T-helper 1 cell treated with Interleukin-12 subunit alpha and Interleukin-12 subunit beta and Interleukin-4 antibody, amounts not matched to agents 30 μg/mL and 1 μg/mL, for 36 hours (primary cell): ENCODE measurements at regions not wholly inside any gene's neighbourhood (a gene's known extent, or its start where the extent isn't known, plus 50 kb on each side); places are given as distances from the start of the nearest gene placed in this dataset.
"Not testable (repeated sequence)": the region's sequence is repeated elsewhere in the genome, so short reads cannot be mapped to it uniquely, and the experiment has no call there.

Experiments used
- H3K27ac Mint-ChIP-seq: one replicate; pipeline ENCODE4 v1.8.0; 2021; ENCODE audit warnings: mild to moderate bottlenecking, mixed read lengths
- H3K27me3 Mint-ChIP-seq: one replicate; pipeline ENCODE4 v1.8.0; 2021; ENCODE audit warnings: low read depth, mixed read lengths
- H3K36me3 Mint-ChIP-seq: one replicate; pipeline ENCODE4 v1.8.0; 2021; ENCODE audit warnings: low read depth, mixed read lengths
- H3K4me1 Mint-ChIP-seq: one replicate; pipeline ENCODE4 v1.8.0; 2021; ENCODE audit warnings: low read depth, mixed read lengths
- H3K4me3 Mint-ChIP-seq: one replicate; pipeline ENCODE4 v1.8.0; 2021; ENCODE audit warnings: mild to moderate bottlenecking, moderate library complexity, mixed read lengths
- H3K9me3 Mint-ChIP-seq: one replicate; pipeline ENCODE4 v1.8.0; 2021; ENCODE audit warnings: mixed read lengths

- Mint-ChIP-seq H3K36me3 (peaks cover 17% of the 10 kb centered on the region), H3K27me3 (no peaks in the 10 kb centered on the region), H3K4me3 (no peak overlapping the region)
Measured at GRCh38 chr3:106473576-106474475, 605.0 kb upstream of the CBLB start.

DNA sequence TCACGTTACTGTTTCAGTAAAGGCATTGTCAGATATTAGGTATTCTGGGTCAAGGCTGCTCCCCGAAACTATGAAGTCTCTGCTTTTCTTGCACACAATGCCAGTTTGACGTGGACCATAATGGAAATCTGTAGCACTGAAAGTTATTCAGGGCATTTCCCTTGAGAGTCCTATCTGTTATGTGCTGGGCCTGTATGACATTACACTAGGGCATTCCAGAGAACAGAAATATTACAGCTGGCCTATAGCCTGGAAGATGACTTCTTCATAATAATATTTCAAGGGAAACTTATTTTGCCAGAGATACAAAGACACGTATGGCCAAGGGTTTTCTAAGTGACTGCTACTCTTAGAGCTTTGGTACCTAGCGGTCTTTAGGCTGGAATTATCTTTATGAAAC, 613.6 kb upstream of the CBLB start:
- Mint-ChIP-seq H3K4me3 (no peak overlapping the region), H3K27ac (no peak overlapping the region), H3K9me3 (peaks cover 43% of the 10 kb centered on the region), H3K36me3 (peaks cover 5% of the 10 kb centered on the region), H3K4me1 (no peaks in the 10 kb centered on the region), H3K27me3 (no peaks in the 10 kb centered on the region)

More at GRCh38 chr3:106473576-106474475, 605.0 kb upstream of the CBLB start:
- Mint-ChIP-seq H3K27ac (no peak overlapping the region), H3K9me3 (peaks cover 63% of the 10 kb centered on the region), H3K4me1 (no peaks in the 10 kb centered on the region)

GRCh38 chr3:106485217-106485616, 616.4 kb upstream of the CBLB start:
- Mint-ChIP-seq H3K4me3 (no peak overlapping the region), H3K9me3 (peaks cover 19% of the 10 kb centered on the region), H3K36me3 (no peaks in the 10 kb centered on the region), H3K27ac (no peak overlapping the region), H3K4me1 (no peaks in the 10 kb centered on the region), H3K27me3 (no peaks in the 10 kb centered on the region)

- H3K27ac Mint-ChIP-seq: no peak overlapping the region
- no peaks in the 10 kb centered on the region for H3K4me1 Mint-ChIP-seq
- no peaks in the 10 kb centered on the region for H3K27me3 Mint-ChIP-seq
- no peaks in the 10 kb centered on the region for H3K36me3 Mint-ChIP-seq
- no peak overlapping the region for H3K4me3 Mint-ChIP-seq
- peaks cover 13% of the 10 kb centered on the region for H3K9me3 Mint-ChIP-seq
Measured at GRCh38 chr3:106485802-106486201, 617.0 kb upstream of the CBLB start.

GRCh38 chr3:106486945-106487639, 618.3 kb upstream of the CBLB start:
- not testable (repeated sequence) for H3K36me3 Mint-ChIP-seq, H3K4me3 Mint-ChIP-seq, H3K4me1 Mint-ChIP-seq

DNA sequence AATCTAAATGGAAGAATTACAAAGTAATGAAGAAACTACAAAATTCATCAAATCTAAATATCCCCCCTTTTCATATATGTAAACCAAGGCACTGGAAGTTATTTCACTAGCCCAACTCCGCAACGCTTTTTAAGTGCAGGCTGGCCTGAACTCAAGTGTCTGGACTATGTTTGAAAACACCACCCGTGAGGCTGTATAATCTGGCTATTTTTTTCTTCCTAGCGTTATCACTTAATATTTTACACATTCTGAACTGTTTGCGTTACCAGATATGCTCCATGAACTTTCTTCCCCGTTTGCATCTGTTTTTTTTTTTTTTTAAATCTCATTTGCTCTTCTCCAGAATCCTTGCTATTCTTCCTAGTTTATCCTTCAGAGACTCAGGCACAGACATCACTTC, 619.5 kb upstream of the CBLB start:
- Mint-ChIP-seq H3K4me3 (no peak overlapping the region), H3K36me3 (no peaks in the 10 kb centered on the region), H3K9me3 (peaks cover 8% of the 10 kb centered on the region), H3K4me1 (no peaks in the 10 kb centered on the region), H3K27ac (no peak overlapping the region), H3K27me3 (no peaks in the 10 kb centered on the region)

More at GRCh38 chr3:106486945-106487639, 618.3 kb upstream of the CBLB start:
- not testable (repeated sequence) for H3K27ac Mint-ChIP-seq, H3K9me3 Mint-ChIP-seq, H3K27me3 Mint-ChIP-seq

DNA sequence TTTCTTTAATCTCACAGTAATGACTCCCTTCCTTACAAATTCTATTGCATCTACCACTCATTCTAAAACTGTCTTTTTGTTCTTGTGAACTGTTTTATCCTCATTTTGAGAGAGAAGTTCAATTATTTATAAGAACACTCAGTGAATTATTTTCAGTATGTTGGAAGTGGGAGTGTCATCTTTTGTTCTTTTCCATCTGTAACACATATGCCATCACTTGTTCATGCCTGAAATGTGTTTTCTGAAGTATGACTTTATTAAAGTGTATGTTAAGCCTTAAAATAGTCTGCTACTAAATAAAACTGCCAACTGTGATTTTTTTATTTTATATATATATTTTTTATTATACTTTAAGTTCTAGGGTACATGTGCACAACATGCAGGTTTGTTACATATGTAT, 623.0 kb upstream of the CBLB start:
- no peak overlapping the region for H3K27ac Mint-ChIP-seq
- H3K9me3 Mint-ChIP-seq: peaks cover 3% of the 10 kb centered on the region
- H3K4me3 Mint-ChIP-seq: no peak overlapping the region
- H3K36me3 Mint-ChIP-seq: no peaks in the 10 kb centered on the region
- H3K4me1 Mint-ChIP-seq: no peaks in the 10 kb centered on the region
- no peaks in the 10 kb centered on the region for H3K27me3 Mint-ChIP-seq

GRCh38 chr3:106508331-106508893, 639.6 kb upstream of the CBLB start:
- Mint-ChIP-seq H3K9me3 (peaks cover 4% of the 10 kb centered on the region), H3K4me1 (no peaks in the 10 kb centered on the region), H3K27ac (no peak overlapping the region), H3K4me3 (no peak overlapping the region), H3K27me3 (no peaks in the 10 kb centered on the region), H3K36me3 (no peaks in the 10 kb centered on the region)

GRCh38 chr3:106510206-106510605, 641.4 kb upstream of the CBLB start:
- H3K4me1 Mint-ChIP-seq: no peaks in the 10 kb centered on the region
- peaks cover 4% of the 10 kb centered on the region for H3K9me3 Mint-ChIP-seq
- no peak overlapping the region for H3K27ac Mint-ChIP-seq
- H3K36me3 Mint-ChIP-seq: no peaks in the 10 kb centered on the region
- no peaks in the 10 kb centered on the region for H3K27me3 Mint-ChIP-seq
- H3K4me3 Mint-ChIP-seq: no peak overlapping the region

GRCh38 chr3:106512846-106513245, 644.0 kb upstream of the CBLB start:
- no peaks in the 10 kb centered on the region for H3K4me1 Mint-ChIP-seq
- H3K9me3 Mint-ChIP-seq: peaks cover 4% of the 10 kb centered on the region
- H3K36me3 Mint-ChIP-seq: no peaks in the 10 kb centered on the region
- H3K27me3 Mint-ChIP-seq: no peaks in the 10 kb centered on the region
- H3K27ac Mint-ChIP-seq: no peak overlapping the region
- H3K4me3 Mint-ChIP-seq: no peak overlapping the region

- Mint-ChIP-seq H3K4me1 (no peaks in the 10 kb centered on the region), H3K27me3 (no peaks in the 10 kb centered on the region), H3K9me3 (peaks cover 8% of the 10 kb centered on the region), H3K4me3 (no peak overlapping the region), H3K27ac (no peak overlapping the region), H3K36me3 (no peaks in the 10 kb centered on the region)
Measured at GRCh38 chr3:106514431-106514830, 645.6 kb upstream of the CBLB start.

GRCh38 chr3:106518516-106518915, 649.7 kb upstream of the CBLB start:
- Mint-ChIP-seq H3K27ac (no peak overlapping the region), H3K4me1 (no peaks in the 10 kb centered on the region), H3K4me3 (no peak overlapping the region), H3K27me3 (no peaks in the 10 kb centered on the region), H3K9me3 (peaks cover 4% of the 10 kb centered on the region), H3K36me3 (no peaks in the 10 kb centered on the region)

GRCh38 chr3:106522397-106522796, 653.6 kb upstream of the CBLB start:
- Mint-ChIP-seq H3K36me3 (peaks cover 4% of the 10 kb centered on the region), H3K9me3 (peaks cover 22% of the 10 kb centered on the region), H3K4me3 (no peak overlapping the region), H3K4me1 (peaks cover 4% of the 10 kb centered on the region), H3K27me3 (no peaks in the 10 kb centered on the region), H3K27ac (no peak overlapping the region)

- H3K9me3 Mint-ChIP-seq: peaks cover 36% of the 10 kb centered on the region
- peaks cover 11% of the 10 kb centered on the region for H3K36me3 Mint-ChIP-seq
- no peak overlapping the region for H3K27ac Mint-ChIP-seq
- H3K4me3 Mint-ChIP-seq: no peak overlapping the region
- peaks cover 21% of the 10 kb centered on the region for H3K4me1 Mint-ChIP-seq
- no peaks in the 10 kb centered on the region for H3K27me3 Mint-ChIP-seq
Measured at GRCh38 chr3:106528932-106529331, 660.1 kb upstream of the CBLB start.

- Mint-ChIP-seq H3K4me1 (peaks cover 25% of the 10 kb centered on the region), H3K36me3 (peaks cover 16% of the 10 kb centered on the region), H3K4me3 (no peak overlapping the region), H3K27me3 (no peaks in the 10 kb centered on the region), H3K27ac (no peak overlapping the region), H3K9me3 (peaks cover 34% of the 10 kb centered on the region)
Measured at GRCh38 chr3:106529738-106530137, 660.9 kb upstream of the CBLB start.
